K562 (cell line): ENCODE measurements at regions not wholly inside any gene's neighbourhood (a gene's known extent, or its start where the extent isn't known, plus 50 kb on each side); places are given as distances from the start of the nearest gene placed in this dataset.

Source experiments
- ATAC-seq: fragments of 200-7000 bp; cut with Tn5 transposase; 3 replicates; pipeline ENCODE4 v1.9.1; 2020; ENCODE audit warnings: moderate library complexity
- BruUV-seq: library from RNA; stranded (reverse); fragments of 400-500 nt; replicated peaks from 2 replicates; lab custom pipeline; 2021; lab: Mats Ljungman, UMichigan
- CTCF ChIA-PET: fragments of 300-600 bp; formaldehyde crosslinking; extraction: SDS; loops from one replicate; lab custom pipeline; 2021; ENCODE audit warnings: low intra/inter-chr PET ratio; lab: Yijun Ruan, JAX
- POLR2A ChIA-PET: fragments of 300-600, 350-650 bp; sonication (Branson Sonifier 250); formaldehyde crosslinking; extraction: SDS; loops from one replicate; lab custom pipeline; 2021; ENCODE audit warnings: antibody characterized with exemption, inconsistent platforms; lab: Yijun Ruan, JAX
- DNase-seq, 4 experiments: peaks; one replicate each; pipeline versions ENCODE4 v3.0.0 to v3.0.0-alpha.2; 2011 to 2018; ENCODE audit warnings: low spot score in 3 of 4, mixed read lengths in 3 of 4; ENCODE audit errors: extremely low read depth in 1 of 4
- FAIRE-seq: peaks from 2 replicates; lab custom pipeline; 2011; peaks lifted over from hg19 to GRCh38; lab: Jason Lieb, UNC
- H2AFZ ChIP-seq: 2 replicates; pipeline ENCODE4 v1.6.0; 2011; ENCODE audit warnings: low read depth, low read length, control low read depth, inconsistent platforms
- H3K27ac ChIP-seq: fragments of 200-600 bp; 3 replicates; pipeline ENCODE4 v1.8.0; 2011; ENCODE audit warnings: low read depth, mild to moderate bottlenecking, control low read depth, inconsistent platforms, low read length, moderate library complexity, mixed read lengths; ENCODE audit errors: extremely low read depth
- H3K27me3 ChIP-seq, 2 experiments: fragments of 300-600 bp in 1 of 2; 2 replicates in 1 of 2; 3 replicates in 1 of 2; pipeline versions ENCODE4 v1.6.0 to v1.8.0; 2011; ENCODE audit warnings: inconsistent platforms in 2 of 2, low read length in 2 of 2, mild to moderate bottlenecking in 1 of 2, mixed read lengths in 1 of 2, moderate library complexity in 1 of 2; ENCODE audit not compliant: control insufficient read depth in 2 of 2, insufficient read depth in 2 of 2
- H3K36me3 ChIP-seq: fragments of 300-600 bp; 3 replicates; pipeline ENCODE4 v1.8.0; 2011; ENCODE audit warnings: mild to moderate bottlenecking, low read length, inconsistent platforms; ENCODE audit not compliant: control insufficient read depth, insufficient read depth
- H3K4me1 ChIP-seq, 2 experiments: fragments of 200-600 bp in 1 of 2; replicated peaks in 1 of 2; 2 replicates in 1 of 2; 3 replicates in 1 of 2; pipeline versions ENCODE4 v1.5.1 to v1.8.0; 2011; ENCODE audit warnings: inconsistent platforms in 2 of 2, low read length in 2 of 2, mild to moderate bottlenecking in 1 of 2, mixed read lengths in 1 of 2, moderate library complexity in 1 of 2; ENCODE audit not compliant: control insufficient read depth in 2 of 2, insufficient read depth in 2 of 2
- H3K4me2 ChIP-seq: 2 replicates; pipeline ENCODE4 v1.6.1; 2011; ENCODE audit warnings: low read length, control low read depth, inconsistent platforms, mixed read lengths; ENCODE audit not compliant: insufficient read depth
- H3K4me3 ChIP-seq: fragments of 200-600 bp; sonication (generic), shearing (Covaris generic); 2 replicates; pipeline ENCODE4 v1.5.1; 2016; ENCODE audit warnings: control low read depth, inconsistent platforms
- H3K79me2 ChIP-seq: fragments of 200-600 bp; 3 replicates; pipeline ENCODE4 v1.8.0; 2011; ENCODE audit warnings: low read length, inconsistent platforms; ENCODE audit not compliant: control insufficient read depth, insufficient read depth
- H3K9ac ChIP-seq, 2 experiments: 2 replicates each; pipeline versions ENCODE4 v1.6.0 to v1.6.1; 2011; ENCODE audit warnings: low read depth in 2 of 2, low read length in 2 of 2, control low read depth in 1 of 2, inconsistent platforms in 1 of 2, mild to moderate bottlenecking in 1 of 2, mixed read lengths in 1 of 2; ENCODE audit not compliant: insufficient read depth in 1 of 2
- H3K9me1 ChIP-seq: one replicate; pipeline ENCODE4 v1.6.0; 2011; ENCODE audit warnings: inconsistent platforms, mild to moderate bottlenecking, low read length, moderate library complexity; ENCODE audit not compliant: control insufficient read depth, insufficient read depth
- H3K9me3 ChIP-seq: replicated peaks from 2 replicates; pipeline ENCODE4 v1.5.1; 2011; ENCODE audit warnings: low read depth, low read length, inconsistent platforms; ENCODE audit not compliant: control insufficient read depth, insufficient read depth
- H4K20me1 ChIP-seq: replicated peaks from 2 replicates; pipeline ENCODE4 v1.6.1; 2011; ENCODE audit warnings: low read length, inconsistent platforms, mixed read lengths; ENCODE audit not compliant: control insufficient read depth, insufficient read depth
- COPS2 ChIP-seq: fragments of 450-650 bp; conservative IDR thresholded peaks from 2 replicates; pipeline ENCODE4 v1.6.1; 2016; ENCODE audit warnings: mild to moderate bottlenecking, moderate library complexity
- CTBP1 ChIP-seq: fragments of 450-650 bp; IDR thresholded peaks from 2 replicates; pipeline ENCODE4 v1.6.1; 2016; ENCODE audit warnings: borderline replicate concordance
- DDX20 ChIP-seq: fragments of 450-650 bp; IDR thresholded peaks from 2 replicates; pipeline ENCODE4 v1.6.1; 2016; ENCODE audit warnings: missing genetic modification characterization, low read depth, mild to moderate bottlenecking, missing compliant biosample characterization, moderate library complexity
- EP300 ChIP-seq: IDR thresholded peaks from 2 replicates; pipeline ENCODE4 v1.6.1; 2012; ENCODE audit warnings: low read length, improper control_type of control experiment
- POLR3A ChIP-seq: IDR thresholded peaks from 2 replicates; pipeline ENCODE4 v1.6.1; 2011; ENCODE audit warnings: borderline replicate concordance, mild to moderate bottlenecking, moderate library complexity; ENCODE audit not compliant: insufficient read length, insufficient read depth; ENCODE audit errors: extremely low read depth
- ZEB2 ChIP-seq: fragments of 450-650 bp; IDR thresholded peaks from 2 replicates; pipeline ENCODE4 v1.6.1; 2016
- ZNF324 ChIP-seq: fragments of 250-450 bp; sonication (Bioruptor Pico); IDR thresholded peaks from 2 replicates; pipeline ENCODE4 v1.4.0; 2020; ENCODE audit warnings: mild to moderate bottlenecking
- WGBS: fragments of 100-300 bp; shearing (Covaris generic); methylation state at CpG from one replicate; pipeline ENCODE4 v1.1.6; 2016; ENCODE audit warnings: low coverage, mixed read lengths; ENCODE audit not compliant: insufficient coverage; ENCODE audit errors: missing lambda C conversion rate; 5-methylcytosine and 5-hydroxymethylcytosine counted together
- in situ Hi-C: fragments of 300-500 bp; cut with MboI; formaldehyde crosslinking; loops from 4 replicates; pipeline ENCODE4 v1.15.0; 2018; ENCODE audit warnings: inconsistent platforms, mixed read lengths
- intact Hi-C: fragments of 100-400 bp; cut with micrococcal nuclease; formaldehyde crosslinking; loops from 2 replicates; pipeline ENCODE4 v1.14.2; 2022
- TF ChIP-seq, protein P1 (sequence below): fragments of 250-450 bp; sonication (Bioruptor Pico); IDR thresholded peaks from 2 replicates; pipeline ENCODE4 v1.4.0; 2020; ENCODE audit warnings: borderline replicate concordance
- TF ChIP-seq, protein P2 (sequence below): sonication (generic); formaldehyde crosslinking; IDR thresholded peaks from 2 replicates; pipeline ENCODE4 v1.8.1; 2023; ENCODE audit warnings: mild to moderate bottlenecking, missing genetic modification reagents
- TF ChIP-seq, protein P3 (sequence below): fragments of 450-650 bp; IDR thresholded peaks from 2 replicates; pipeline ENCODE4 v1.6.1; 2018; ENCODE audit not compliant: partially characterized antibody
- TF ChIP-seq, protein P4 (sequence below), 2 experiments: fragments of 450-650 bp in 1 of 2; sonication (generic) in 1 of 2; formaldehyde crosslinking in 1 of 2; IDR thresholded peaks in 1 of 2; conservative IDR thresholded peaks in 1 of 2; 2 replicates each; pipeline versions ENCODE4 v1.6.1 to v1.8.1; 2016 to 2023; ENCODE audit warnings: mild to moderate bottlenecking in 2 of 2, moderate library complexity in 2 of 2, inconsistent platforms in 1 of 2, missing genetic modification reagents in 1 of 2

DNA sequence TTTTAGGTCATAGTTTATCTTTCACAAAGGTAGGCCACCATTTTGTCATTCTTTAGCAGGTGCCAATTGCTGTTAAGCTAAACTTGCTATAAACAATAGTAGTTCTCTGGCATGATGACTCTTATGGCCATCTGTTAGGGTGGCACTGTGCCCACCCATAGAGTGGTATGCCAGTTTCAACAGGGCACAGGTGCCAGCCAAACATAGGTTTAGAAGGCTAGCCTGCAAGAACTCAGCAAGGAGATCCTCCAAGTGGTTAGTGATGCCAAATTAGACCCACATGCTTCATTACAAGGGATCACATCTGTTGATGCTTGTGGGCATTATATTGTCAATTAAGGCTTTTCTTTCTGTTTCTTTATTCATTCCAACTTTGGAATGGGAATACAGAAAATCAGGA lies 204.5 kb downstream of the FMR1NB start (continued):
- TF ChIP-seq, protein P1, sequence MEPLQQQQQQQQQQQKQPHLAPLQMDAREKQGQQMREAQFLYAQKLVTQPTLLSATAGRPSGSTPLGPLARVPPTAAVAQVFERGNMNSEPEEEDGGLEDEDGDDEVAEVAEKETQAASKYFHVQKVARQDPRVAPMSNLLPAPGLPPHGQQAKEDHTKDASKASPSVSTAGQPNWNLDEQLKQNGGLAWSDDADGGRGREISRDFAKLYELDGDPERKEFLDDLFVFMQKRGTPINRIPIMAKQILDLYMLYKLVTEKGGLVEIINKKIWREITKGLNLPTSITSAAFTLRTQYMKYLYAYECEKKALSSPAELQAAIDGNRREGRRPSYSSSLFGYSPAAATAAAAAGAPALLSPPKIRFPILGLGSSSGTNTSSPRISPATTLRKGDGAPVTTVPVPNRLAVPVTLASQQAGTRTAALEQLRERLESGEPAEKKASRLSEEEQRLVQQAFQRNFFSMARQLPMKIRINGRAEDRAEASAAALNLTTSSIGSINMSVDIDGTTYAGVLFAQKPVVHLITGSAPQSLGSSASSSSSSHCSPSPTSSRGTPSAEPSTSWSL (CRISPR knock-in tag), result no peak
- TF ChIP-seq COPS2 (no peak), CTBP1 (no peak), POLR3A (no peak), DDX20 (tag) (no peak)

DNA sequence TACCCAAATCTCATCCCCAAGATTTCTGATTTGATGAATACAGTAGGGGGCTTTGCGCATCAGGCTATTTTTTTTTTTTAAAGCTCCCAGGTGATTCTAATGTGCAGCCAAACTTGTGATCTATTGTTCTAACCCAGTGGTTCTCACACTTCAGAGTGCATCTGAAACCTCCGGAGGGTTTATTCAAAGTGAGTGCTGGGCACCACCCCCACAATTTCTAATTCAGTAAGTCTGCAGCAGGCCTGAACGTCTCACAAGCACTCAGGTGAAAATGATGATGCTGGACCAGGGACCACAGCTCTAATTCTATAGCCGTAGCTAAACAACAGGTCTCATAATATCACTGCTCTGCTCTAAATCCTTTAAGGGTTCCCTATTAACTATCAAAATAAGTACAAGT lies 211.4 kb downstream of the FMR1NB start:
- Histone ChIP-seq H3K79me2 (no peaks in the 10 kb centered on the region), H3K27me3 (no peaks in the 10 kb centered on the region), H3K4me2 (no peak overlapping the region), H3K27ac (no peak overlapping the region), H3K9me1 (no peaks in the 10 kb centered on the region), H3K4me3 (no peak overlapping the region), H2AFZ (no peak overlapping the region), H3K4me1 (no peaks in the 10 kb centered on the region), H3K36me3 (no peaks in the 10 kb centered on the region), H3K9ac (no peak overlapping the region), H4K20me1 (no peaks in the 10 kb centered on the region), H3K9me3 (0 out of 2 replicates have a peak, but pooled peaks cover 2% of the 10 kb centered on the region)
- intact Hi-C loops (no loop called here), in situ Hi-C loops (no loop called here)
- WGBS, result 10% methylated on average over 4 of the region's 4 CpGs
- no TSS peak for BruUV-seq
- DNase-seq (no peak), FAIRE-seq (no peak), ATAC-seq (no peak)
- TF ChIP-seq, protein P2, sequence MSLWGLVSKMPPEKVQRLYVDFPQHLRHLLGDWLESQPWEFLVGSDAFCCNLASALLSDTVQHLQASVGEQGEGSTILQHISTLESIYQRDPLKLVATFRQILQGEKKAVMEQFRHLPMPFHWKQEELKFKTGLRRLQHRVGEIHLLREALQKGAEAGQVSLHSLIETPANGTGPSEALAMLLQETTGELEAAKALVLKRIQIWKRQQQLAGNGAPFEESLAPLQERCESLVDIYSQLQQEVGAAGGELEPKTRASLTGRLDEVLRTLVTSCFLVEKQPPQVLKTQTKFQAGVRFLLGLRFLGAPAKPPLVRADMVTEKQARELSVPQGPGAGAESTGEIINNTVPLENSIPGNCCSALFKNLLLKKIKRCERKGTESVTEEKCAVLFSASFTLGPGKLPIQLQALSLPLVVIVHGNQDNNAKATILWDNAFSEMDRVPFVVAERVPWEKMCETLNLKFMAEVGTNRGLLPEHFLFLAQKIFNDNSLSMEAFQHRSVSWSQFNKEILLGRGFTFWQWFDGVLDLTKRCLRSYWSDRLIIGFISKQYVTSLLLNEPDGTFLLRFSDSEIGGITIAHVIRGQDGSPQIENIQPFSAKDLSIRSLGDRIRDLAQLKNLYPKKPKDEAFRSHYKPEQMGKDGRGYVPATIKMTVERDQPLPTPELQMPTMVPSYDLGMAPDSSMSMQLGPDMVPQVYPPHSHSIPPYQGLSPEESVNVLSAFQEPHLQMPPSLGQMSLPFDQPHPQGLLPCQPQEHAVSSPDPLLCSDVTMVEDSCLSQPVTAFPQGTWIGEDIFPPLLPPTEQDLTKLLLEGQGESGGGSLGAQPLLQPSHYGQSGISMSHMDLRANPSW (CRISPR knock-in tag), result no peak
- TF ChIP-seq ZNF324 (no peak), ZEB2 (no peak), EP300 (no peak)
- TF ChIP-seq, protein P3, sequence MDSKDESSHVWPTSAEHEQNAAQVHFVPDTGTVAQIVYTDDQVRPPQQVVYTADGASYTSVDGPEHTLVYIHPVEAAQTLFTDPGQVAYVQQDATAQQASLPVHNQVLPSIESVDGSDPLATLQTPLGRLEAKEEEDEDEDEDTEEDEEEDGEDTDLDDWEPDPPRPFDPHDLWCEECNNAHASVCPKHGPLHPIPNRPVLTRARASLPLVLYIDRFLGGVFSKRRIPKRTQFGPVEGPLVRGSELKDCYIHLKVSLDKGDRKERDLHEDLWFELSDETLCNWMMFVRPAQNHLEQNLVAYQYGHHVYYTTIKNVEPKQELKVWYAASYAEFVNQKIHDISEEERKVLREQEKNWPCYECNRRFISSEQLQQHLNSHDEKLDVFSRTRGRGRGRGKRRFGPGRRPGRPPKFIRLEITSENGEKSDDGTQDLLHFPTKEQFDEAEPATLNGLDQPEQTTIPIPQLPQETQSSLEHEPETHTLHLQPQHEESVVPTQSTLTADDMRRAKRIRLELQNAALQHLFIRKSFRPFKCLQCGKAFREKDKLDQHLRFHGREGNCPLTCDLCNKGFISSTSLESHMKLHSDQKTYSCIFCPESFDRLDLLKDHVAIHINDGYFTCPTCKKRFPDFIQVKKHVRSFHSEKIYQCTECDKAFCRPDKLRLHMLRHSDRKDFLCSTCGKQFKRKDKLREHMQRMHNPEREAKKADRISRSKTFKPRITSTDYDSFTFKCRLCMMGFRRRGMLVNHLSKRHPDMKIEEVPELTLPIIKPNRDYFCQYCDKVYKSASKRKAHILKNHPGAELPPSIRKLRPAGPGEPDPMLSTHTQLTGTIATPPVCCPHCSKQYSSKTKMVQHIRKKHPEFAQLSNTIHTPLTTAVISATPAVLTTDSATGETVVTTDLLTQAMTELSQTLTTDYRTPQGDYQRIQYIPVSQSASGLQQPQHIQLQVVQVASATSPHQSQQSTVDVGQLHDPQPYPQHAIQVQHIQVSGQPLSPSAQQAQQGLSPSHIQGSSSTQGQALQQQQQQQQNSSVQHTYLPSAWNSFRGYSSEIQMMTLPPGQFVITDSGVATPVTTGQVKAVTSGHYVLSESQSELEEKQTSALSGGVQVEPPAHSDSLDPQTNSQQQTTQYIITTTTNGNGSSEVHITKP, result no peak
- TF ChIP-seq, protein P4, sequence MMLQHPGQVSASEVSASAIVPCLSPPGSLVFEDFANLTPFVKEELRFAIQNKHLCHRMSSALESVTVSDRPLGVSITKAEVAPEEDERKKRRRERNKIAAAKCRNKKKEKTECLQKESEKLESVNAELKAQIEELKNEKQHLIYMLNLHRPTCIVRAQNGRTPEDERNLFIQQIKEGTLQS (IDR thresholded peaks at IDR 0.05), result no peak
- TF ChIP-seq, protein P4 (CRISPR knock-in tag; conservative IDR thresholded peaks at IDR 0.05), result no peak
- ChIA-PET POLR2A (no interaction called here), CTCF (no interaction called here)
